CD14-positive monocyte (primary cell): ENCODE measurements at regions not wholly inside any gene's neighbourhood (a gene's known extent, or its start where the extent isn't known, plus 50 kb on each side); places are given as distances from the start of the nearest gene placed in this dataset.
"Not testable (repeated sequence)": the region's sequence is repeated elsewhere in the genome, so short reads cannot be mapped to it uniquely, and the experiment has no call there.

Experiments
- DNase-seq, 3 donors: peaks; one replicate each; pipeline ENCODE4 v3.0.0-alpha.2; 2011 to 2022
- H2AFZ ChIP-seq: 2 replicates; pipeline ENCODE4 v1.6.0; 2012; ENCODE audit warnings: mild to moderate bottlenecking, low read depth, low read length, inconsistent platforms; ENCODE audit not compliant: insufficient read depth, poor library complexity, severe bottlenecking
- H3K27ac ChIP-seq, 2 donors: 1 replicate in 1 of 2; 2 replicates in 1 of 2; pipeline ENCODE4 v1.5.1; 2012 to 2013; ENCODE audit warnings: low read length in 2 of 2, control low read depth in 1 of 2, inconsistent platforms in 1 of 2, low read depth in 1 of 2, mild to moderate bottlenecking in 1 of 2
- H3K27me3 ChIP-seq, 2 donors: one replicate each; pipeline versions ENCODE4 v1.6.0 to v1.6.1; 2011 to 2013; ENCODE audit warnings: low read length in 2 of 2; ENCODE audit not compliant: control insufficient read depth in 2 of 2, insufficient read depth in 2 of 2
- H3K36me3 ChIP-seq, 2 donors: replicated peaks in 1 of 2; 1 replicate in 1 of 2; 2 replicates in 1 of 2; pipeline versions ENCODE4 v1.5.1 to v1.6.1; 2012 to 2013; ENCODE audit warnings: low read length in 2 of 2, control low read depth in 1 of 2, inconsistent platforms in 1 of 2, mild to moderate bottlenecking in 1 of 2; ENCODE audit not compliant: insufficient read depth in 2 of 2, control insufficient read depth in 1 of 2
- H3K4me1 ChIP-seq, 2 donors: 1 replicate in 1 of 2; 2 replicates in 1 of 2; pipeline versions ENCODE4 v1.5.1 to v1.6.1; 2012 to 2013; ENCODE audit warnings: low read length in 2 of 2, control low read depth in 1 of 2, inconsistent platforms in 1 of 2, mild to moderate bottlenecking in 1 of 2, moderate library complexity in 1 of 2; ENCODE audit not compliant: insufficient read depth in 2 of 2, control insufficient read depth in 1 of 2
- H3K4me2 ChIP-seq: replicated peaks from 2 replicates; pipeline ENCODE3; 2012; ENCODE audit warnings: low read length, moderate library complexity, mild to moderate bottlenecking; ENCODE audit not compliant: poor library complexity, severe bottlenecking; ENCODE audit errors: extremely low read depth
- H3K4me3 ChIP-seq, 3 experiments: fragments of 200-600 bp in 1 of 3; sonication (generic) in 1 of 3; replicated peaks in 1 of 3; 1 replicate in 2 of 3; 2 replicates in 1 of 3; pipeline ENCODE4 v1.5.1; 2011 to 2013; ENCODE audit warnings: low read length in 3 of 3, mild to moderate bottlenecking in 3 of 3, control low read depth in 2 of 3, low read depth in 2 of 3, inconsistent platforms in 1 of 3, moderate library complexity in 1 of 3
- H3K79me2 ChIP-seq: 2 replicates; pipeline ENCODE4 v1.6.0; 2012; ENCODE audit warnings: mild to moderate bottlenecking, control low read depth, inconsistent platforms, low read length, moderate library complexity; ENCODE audit not compliant: insufficient read depth
- H3K9ac ChIP-seq: 2 replicates; pipeline ENCODE4 v1.6.0; 2017; ENCODE audit warnings: low read length, mild to moderate bottlenecking; ENCODE audit not compliant: insufficient read depth, poor library complexity, severe bottlenecking
- H3K9me3 ChIP-seq, 2 donors: replicated peaks in 1 of 2; 1 replicate in 1 of 2; 2 replicates in 1 of 2; pipeline versions ENCODE4 v1.5.1 to v1.6.1; 2012 to 2013; ENCODE audit warnings: low read length in 2 of 2, control low read depth in 1 of 2; ENCODE audit not compliant: control insufficient read depth in 1 of 2, insufficient read depth in 1 of 2
- H4K20me1 ChIP-seq: 2 replicates; pipeline ENCODE4 v1.6.0; 2012; ENCODE audit warnings: mild to moderate bottlenecking, low read length, control low read depth, moderate library complexity; ENCODE audit not compliant: insufficient read depth
- H3K27ac Mint-ChIP-seq, 7 donors: one replicate each; pipeline ENCODE4 v1.8.0; 2020; ENCODE audit warnings: mild to moderate bottlenecking in 7 of 7, mixed read lengths in 7 of 7, moderate library complexity in 6 of 7, inconsistent platforms in 2 of 7
- H3K27me3 Mint-ChIP-seq, 3 donors: one replicate each; pipeline ENCODE4 v1.8.0; 2021 to 2022; ENCODE audit warnings: low read depth in 3 of 3, mild to moderate bottlenecking in 3 of 3, mixed read lengths in 3 of 3, moderate library complexity in 3 of 3, inconsistent platforms in 1 of 3
- H3K36me3 Mint-ChIP-seq, 2 donors: one replicate each; pipeline ENCODE4 v1.8.0; 2020; ENCODE audit warnings: mixed read lengths in 2 of 2, inconsistent platforms in 1 of 2, mild to moderate bottlenecking in 1 of 2
- H3K4me1 Mint-ChIP-seq: one replicate; pipeline ENCODE4 v1.8.0; 2020; ENCODE audit warnings: mild to moderate bottlenecking, mixed read lengths
- H3K4me3 Mint-ChIP-seq, 2 donors: one replicate each; pipeline ENCODE4 v1.8.0; 2020; ENCODE audit warnings: mild to moderate bottlenecking in 2 of 2, mixed read lengths in 2 of 2, moderate library complexity in 1 of 2
- H3K9me3 Mint-ChIP-seq, 7 donors: one replicate each; pipeline ENCODE4 v1.8.0; 2020 to 2022; ENCODE audit warnings: mixed read lengths in 7 of 7, mild to moderate bottlenecking in 6 of 7, moderate library complexity in 6 of 7, inconsistent platforms in 2 of 7
- WGBS: methylation state at CpG from one replicate; pipeline ENCODE4 v1.1.5; 2013; ENCODE audit warnings: missing lambda C conversion rate; ENCODE audit not compliant: insufficient coverage; 5-methylcytosine and 5-hydroxymethylcytosine counted together
- intact Hi-C, 2 donors: fragments of 100-400 bp; cut with micrococcal nuclease; formaldehyde crosslinking; loops; one replicate each; pipeline versions ENCODE4 v1.15.0 to v1.15.1; 2023
- TF ChIP-seq, protein P1 (sequence below): fragments of 200-600 bp; IDR thresholded peaks from one replicate; pipeline ENCODE4 v1.8.0; 2022; ENCODE audit warnings: antibody characterized with exemption, mild to moderate bottlenecking

GRCh38 chr6:140001005-140001404 is 626.6 kb upstream of the CITED2 start:
- H3K79me2 ChIP-seq: no peaks in the 10 kb centered on the region
- Mint-ChIP-seq H3K4me3 (no peak overlapping the region), H3K4me1 (no peaks in the 10 kb centered on the region), H3K36me3 (no peaks in the 10 kb centered on the region), H3K9me3 (peaks cover 0 to 8% (median 5%) of the 10 kb centered on the region in 7 donors), H3K27ac (no peak overlapping the region), H3K27me3 (peaks cover 0 to 2% (median 0%) of the 10 kb centered on the region in 3 donors)
- H3K36me3 ChIP-seq: no peaks in the 10 kb centered on the region
- no peaks in the 10 kb centered on the region for H4K20me1 ChIP-seq
- H3K27ac ChIP-seq: no peak overlapping the region
- no peak overlapping the region for H3K9ac ChIP-seq
- intact Hi-C loops: no loop called here
- H3K27me3 ChIP-seq: no peaks in the 10 kb centered on the region
- TF ChIP-seq, protein P1, sequence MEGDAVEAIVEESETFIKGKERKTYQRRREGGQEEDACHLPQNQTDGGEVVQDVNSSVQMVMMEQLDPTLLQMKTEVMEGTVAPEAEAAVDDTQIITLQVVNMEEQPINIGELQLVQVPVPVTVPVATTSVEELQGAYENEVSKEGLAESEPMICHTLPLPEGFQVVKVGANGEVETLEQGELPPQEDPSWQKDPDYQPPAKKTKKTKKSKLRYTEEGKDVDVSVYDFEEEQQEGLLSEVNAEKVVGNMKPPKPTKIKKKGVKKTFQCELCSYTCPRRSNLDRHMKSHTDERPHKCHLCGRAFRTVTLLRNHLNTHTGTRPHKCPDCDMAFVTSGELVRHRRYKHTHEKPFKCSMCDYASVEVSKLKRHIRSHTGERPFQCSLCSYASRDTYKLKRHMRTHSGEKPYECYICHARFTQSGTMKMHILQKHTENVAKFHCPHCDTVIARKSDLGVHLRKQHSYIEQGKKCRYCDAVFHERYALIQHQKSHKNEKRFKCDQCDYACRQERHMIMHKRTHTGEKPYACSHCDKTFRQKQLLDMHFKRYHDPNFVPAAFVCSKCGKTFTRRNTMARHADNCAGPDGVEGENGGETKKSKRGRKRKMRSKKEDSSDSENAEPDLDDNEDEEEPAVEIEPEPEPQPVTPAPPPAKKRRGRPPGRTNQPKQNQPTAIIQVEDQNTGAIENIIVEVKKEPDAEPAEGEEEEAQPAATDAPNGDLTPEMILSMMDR: no peak
- WGBS: no CpG with 5 or more reads among the region's 2 CpGs
- DNase-seq: no peak
- no peak overlapping the region for H3K4me2 ChIP-seq
- no peak overlapping the region for H3K4me3 ChIP-seq
- H3K9me3 ChIP-seq: peaks cover 0 to 6% of the 10 kb centered on the region in 2 donors
- H3K4me1 ChIP-seq: no peaks in the 10 kb centered on the region
- no peak overlapping the region for H2AFZ ChIP-seq

- H3K4me3 Mint-ChIP-seq, H3K9me3 Mint-ChIP-seq, H3K27me3 ChIP-seq, H3K9me3 ChIP-seq, H3K79me2 ChIP-seq, H3K27me3 Mint-ChIP-seq, H3K27ac ChIP-seq, H4K20me1 ChIP-seq, H3K36me3 Mint-ChIP-seq, H3K36me3 ChIP-seq, intact Hi-C loops, H3K4me3 ChIP-seq, H2AFZ ChIP-seq, H3K27ac Mint-ChIP-seq, H3K4me1 Mint-ChIP-seq, H3K4me1 ChIP-seq, DNase-seq, H3K4me2 ChIP-seq, H3K9ac ChIP-seq: not testable (repeated sequence)
- WGBS: 93% methylated on average over 13 of the region's 18 CpGs
Observed at GRCh38 chr6:139999661-140000060, 625.2 kb upstream of the CITED2 start.

- H3K36me3 Mint-ChIP-seq, H3K4me1 Mint-ChIP-seq, H3K27ac Mint-ChIP-seq, H3K79me2 ChIP-seq, intact Hi-C loops, H3K4me3 ChIP-seq, H3K27me3 Mint-ChIP-seq, H2AFZ ChIP-seq, H3K9me3 ChIP-seq, DNase-seq, H4K20me1 ChIP-seq, H3K4me2 ChIP-seq, H3K27ac ChIP-seq, H3K4me1 ChIP-seq, H3K36me3 ChIP-seq, H3K4me3 Mint-ChIP-seq, H3K9ac ChIP-seq, H3K27me3 ChIP-seq: not testable (repeated sequence)
- H3K9me3 Mint-ChIP-seq: peaks cover 0 to 11% (median 8%) of the 10 kb centered on the region in 7 donors
- 100% methylated on average over 7 of the region's 11 CpGs for WGBS
Observed at GRCh38 chr6:139998478-139998877, 624.0 kb upstream of the CITED2 start.
